Body of pancreas (tissue), 4 donors: ENCODE measurements at regions not wholly inside any gene's neighbourhood (a gene's known extent, or its start where the extent isn't known, plus 50 kb on each side); places are given as distances from the start of the nearest gene placed in this dataset.

Experiments used
- CTCF ChIP-seq, 7 experiments: fragments of 450-650 bp in 4 of 7; fragments of 200-600 bp in 3 of 7; sonication (generic) in 3 of 7; IDR thresholded peaks; one replicate each; pipeline ENCODE4 v1.5.1; 2016 to 2019; ENCODE audit warnings: antibody characterized with exemption in 7 of 7
- POLR2A ChIP-seq, 3 donors: fragments of 450-650 bp; IDR thresholded peaks; one replicate each; pipeline ENCODE4 v1.6.1; 2016; ENCODE audit warnings: antibody characterized with exemption in 3 of 3, mild to moderate bottlenecking in 2 of 3

- TF ChIP-seq CTCF (IDR thresholded peaks at IDR 0.05) (no peak), POLR2A (IDR thresholded peaks at IDR 0.05) (no peak)
These were observed 94.3 kb downstream of the PRLHR start for GRCh38 chr10:118501171-118501570.
